ENCODE measurements at regions not wholly inside any gene's neighbourhood (a gene's known extent, or its start where the extent isn't known, plus 50 kb on each side); places are given as distances from the start of the nearest gene placed in this dataset.

- no peak overlapping the region for H3K27ac ChIP-seq
- DNase-seq (ENCODE audit: low spot score) = no peak
- TF ChIP-seq CTCF (conservative IDR thresholded peaks at IDR 0.05; ENCODE audit: low read depth) = no peak
- ChIA-PET POLR2A (ENCODE audit: low non-redundant PET) (no interaction called here), CTCF (no interaction called here)
Measured at GRCh38 chr12:79522989-79523386, 167.8 kb downstream of the PAWR start.

- ChIA-PET CTCF (no interaction called here), POLR2A (ENCODE audit: low non-redundant PET) (no interaction called here)
- no peak overlapping the region for H3K27ac ChIP-seq
- no peak for TF ChIP-seq CTCF (conservative IDR thresholded peaks at IDR 0.05; ENCODE audit: low read depth)
- DNase-seq (ENCODE audit: low spot score) = no peak
Measured at GRCh38 chr12:79522257-79522988, 168.3 kb downstream of the PAWR start.

- no peak for TF ChIP-seq CTCF (conservative IDR thresholded peaks at IDR 0.05; ENCODE audit: low read depth)
- CTCF ChIA-PET = no interaction called here
- POLR2A ChIA-PET (ENCODE audit: low non-redundant PET) = no interaction called here
- H3K27ac ChIP-seq = no peak overlapping the region
- DNase-seq (ENCODE audit: low spot score) = peak; percentile 3
Measured at GRCh38 chr12:79521576-79521975, 169.2 kb downstream of the PAWR start.

- CTCF ChIA-PET = interaction anchor here (1.1 kb wide), 1 partner anchor 15 kb away, joined by 3 read pairs; no protein-coding TSS in a partner anchor
- POLR2A ChIA-PET (ENCODE audit: low non-redundant PET) = no interaction called here
- no peak for TF ChIP-seq CTCF (conservative IDR thresholded peaks at IDR 0.05; ENCODE audit: low read depth)
- no peak overlapping the region for H3K27ac ChIP-seq
- no peak for DNase-seq (ENCODE audit: low spot score)
Measured at GRCh38 chr12:79517363-79517762, 173.4 kb downstream of the PAWR start.

- ChIA-PET CTCF (no interaction called here), POLR2A (ENCODE audit: low non-redundant PET) (no interaction called here)
- H3K27ac ChIP-seq = no peak overlapping the region
- DNase-seq (ENCODE audit: low spot score) = no peak
- TF ChIP-seq CTCF (conservative IDR thresholded peaks at IDR 0.05; ENCODE audit: low read depth) = no peak
Measured at GRCh38 chr12:79515530-79515935, 175.2 kb downstream of the PAWR start.

- no peak for DNase-seq (ENCODE audit: low spot score)
- TF ChIP-seq CTCF (conservative IDR thresholded peaks at IDR 0.05; ENCODE audit: low read depth) = no peak
- ChIA-PET CTCF (no interaction called here), POLR2A (ENCODE audit: low non-redundant PET) (no interaction called here)
- no peak overlapping the region for H3K27ac ChIP-seq
Measured at GRCh38 chr12:79514730-79515529, 175.8 kb downstream of the PAWR start.
